Prostate gland (tissue), 2 donors: ENCODE measurements at regions not wholly inside any gene's neighbourhood (a gene's known extent, or its start where the extent isn't known, plus 50 kb on each side); places are given as distances from the start of the nearest gene placed in this dataset.

ENCODE experiments used
- DNase-seq: peaks from one replicate; pipeline ENCODE4 v3.0.0-alpha.2; 2019; ENCODE audit warnings: low spot score
- H3K27ac ChIP-seq, 2 donors: fragments of 200-600 bp; sonication (generic); 2 replicates each; pipeline ENCODE4 v1.5.1; 2017 to 2019
- H3K27me3 ChIP-seq: fragments of 200-600 bp; sonication (generic); replicated peaks from 2 replicates; pipeline ENCODE4 v1.5.1; 2019; ENCODE audit not compliant: insufficient read depth
- H3K36me3 ChIP-seq, 2 donors: fragments of 200-600 bp; sonication (generic); 1 replicate in 1 of 2; 2 replicates in 1 of 2; pipeline versions ENCODE4 v1.5.1 to v1.8.1; 2017 to 2019
- H3K4me1 ChIP-seq: fragments of 200-600 bp; sonication (generic); replicated peaks from 2 replicates; pipeline ENCODE4 v1.5.1; 2019
- H3K4me3 ChIP-seq, 2 donors: fragments of 200-600 bp; sonication (generic); 2 replicates each; pipeline ENCODE4 v1.5.1; 2017 to 2019
- H3K9me3 ChIP-seq: fragments of 200-600 bp; sonication (generic); 2 replicates; pipeline ENCODE4 v1.5.1; 2017
- CTCF ChIP-seq, 4 experiments: fragments of 200-600 bp in 2 of 4; fragments of 450-650 bp in 2 of 4; sonication (generic) in 2 of 4; IDR thresholded peaks; 1 replicate in 3 of 4; 2 replicates in 1 of 4; pipeline ENCODE4 v1.5.1; 2016 to 2019; ENCODE audit warnings: antibody characterized with exemption in 4 of 4, mild to moderate bottlenecking in 2 of 4, moderate library complexity in 2 of 4
- POLR2A ChIP-seq: fragments of 450-650 bp; IDR thresholded peaks from one replicate; pipeline ENCODE4 v1.6.1; 2016; ENCODE audit warnings: antibody characterized with exemption, mild to moderate bottlenecking
- POLR2AphosphoS5 ChIP-seq: sonication (generic); formaldehyde crosslinking; IDR thresholded peaks from one replicate; pipeline ENCODE4 v1.6.1; 2017; ENCODE audit warnings: antibody characterized with exemption
- WGBS: methylation state at CpG from one replicate; pipeline ENCODE4 v1.1.5; 2018; 5-methylcytosine and 5-hydroxymethylcytosine counted together
- intact Hi-C: fragments of 100-400 bp; cut with DNase I; formaldehyde crosslinking; loops from one replicate; pipeline ENCODE4 v1.14.2; 2022

- H3K27ac ChIP-seq = no peak overlapping the region
- intact Hi-C loops = no loop called here
- no peaks in the 10 kb centered on the region for H3K27me3 ChIP-seq
- no peak overlapping the region for H3K4me3 ChIP-seq
- WGBS = 75% methylated on average over 4 of the region's 4 CpGs
- DNase-seq = no peak
- no peak for TF ChIP-seq POLR2A
- no peak for TF ChIP-seq CTCF (IDR thresholded peaks at IDR 0.05)
- no peak for TF ChIP-seq POLR2AphosphoS5
- H3K9me3 ChIP-seq = no peaks in the 10 kb centered on the region
- H3K4me1 ChIP-seq = no peaks in the 10 kb centered on the region
- H3K36me3 ChIP-seq = no peaks in the 10 kb centered on the region
Measured at GRCh38 chr14:27184427-27184826, 586.6 kb upstream of the NOVA1 start.

GRCh38 chr14:27186048-27186447, 588.2 kb upstream of the NOVA1 start:
- Histone ChIP-seq H3K27me3 (no peaks in the 10 kb centered on the region), H3K9me3 (no peaks in the 10 kb centered on the region), H3K27ac (no peak overlapping the region), H3K36me3 (no peaks in the 10 kb centered on the region), H3K4me1 (no peaks in the 10 kb centered on the region), H3K4me3 (no peak overlapping the region)
- intact Hi-C loops = no loop called here
- no peak for DNase-seq
- TF ChIP-seq POLR2AphosphoS5 = no peak
- TF ChIP-seq POLR2A = no peak
- TF ChIP-seq CTCF (IDR thresholded peaks at IDR 0.05) = no peak
- 93% methylated on average over 1 of the region's 1 CpG for WGBS

DNA sequence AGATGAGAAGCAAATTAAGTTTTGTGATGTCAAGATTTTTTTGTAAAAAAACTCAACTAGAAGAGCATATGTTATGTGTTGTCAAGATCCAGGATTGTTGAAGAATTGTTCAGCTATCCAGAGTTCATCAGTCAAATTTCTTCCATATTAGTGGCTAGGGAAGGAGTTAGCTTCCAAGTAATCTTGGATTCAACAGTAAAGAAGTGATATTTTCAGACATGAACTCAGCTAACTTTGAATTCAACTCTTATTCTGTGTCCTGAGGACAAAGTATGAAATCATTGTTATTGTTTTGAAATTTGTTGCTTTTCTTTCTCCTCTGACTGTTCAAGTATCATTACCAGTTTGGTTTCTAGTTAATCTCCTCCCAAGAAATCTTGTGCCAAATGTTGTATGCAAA, 589.3 kb upstream of the NOVA1 start:
- DNase-seq = no peak
- Histone ChIP-seq H3K36me3 (no peaks in the 10 kb centered on the region), H3K27me3 (no peaks in the 10 kb centered on the region), H3K9me3 (no peaks in the 10 kb centered on the region), H3K27ac (no peak overlapping the region), H3K4me1 (no peaks in the 10 kb centered on the region), H3K4me3 (no peak overlapping the region)
- no peak for TF ChIP-seq CTCF (IDR thresholded peaks at IDR 0.05)
- no peak for TF ChIP-seq POLR2A
- TF ChIP-seq POLR2AphosphoS5 = no peak
- intact Hi-C loops = no loop called here

DNA sequence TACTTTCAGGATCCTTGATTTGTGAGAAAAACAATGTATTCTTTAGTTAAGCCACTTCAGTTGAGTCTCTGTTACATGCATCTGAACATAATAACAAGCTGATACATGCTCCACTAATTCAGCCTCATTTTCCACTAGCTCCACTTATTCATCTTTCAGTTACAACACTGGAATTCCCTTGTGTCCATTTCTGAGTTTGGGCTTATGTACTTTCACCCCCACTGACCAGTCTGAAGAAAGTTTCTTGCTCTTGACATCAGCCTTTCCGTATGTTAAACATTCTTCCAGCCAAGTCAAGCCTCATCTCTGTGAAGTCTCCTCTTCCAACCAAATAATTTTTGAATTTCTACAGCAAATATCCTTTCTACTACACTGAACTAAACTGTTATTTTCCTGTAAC, 592.5 kb upstream of the NOVA1 start:
- TF ChIP-seq POLR2AphosphoS5 (no peak), CTCF (IDR thresholded peaks at IDR 0.05) (no peak), POLR2A (no peak)
- Histone ChIP-seq H3K27ac (no peak overlapping the region), H3K4me1 (no peaks in the 10 kb centered on the region), H3K9me3 (no peaks in the 10 kb centered on the region), H3K36me3 (no peaks in the 10 kb centered on the region), H3K27me3 (no peaks in the 10 kb centered on the region), H3K4me3 (no peak overlapping the region)
- WGBS = 62% methylated on average over 1 of the region's 1 CpG
- DNase-seq = no peak
- intact Hi-C loops = no loop called here

DNA sequence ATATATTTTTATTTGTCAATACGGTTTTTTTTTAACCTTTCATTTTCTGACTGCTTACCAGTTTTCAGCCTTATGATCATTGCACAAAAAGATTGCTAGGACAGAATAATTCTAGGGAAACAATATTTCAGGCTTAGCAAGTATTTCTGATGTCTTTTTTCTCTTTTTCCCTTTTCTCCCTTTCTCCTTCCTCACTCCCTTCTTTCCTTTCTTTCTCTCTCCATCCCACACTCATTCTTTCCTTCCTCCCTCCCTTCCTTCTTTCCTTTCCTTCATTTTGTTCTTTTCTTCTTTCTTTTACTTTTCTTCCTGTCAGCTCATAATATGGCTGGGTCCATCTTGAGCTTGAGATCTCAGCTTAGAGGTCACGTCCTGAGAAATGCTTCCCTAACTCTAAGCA, 601.4 kb upstream of the NOVA1 start:
- TF ChIP-seq POLR2AphosphoS5 (no peak), CTCF (IDR thresholded peaks at IDR 0.05) (no peak), POLR2A (no peak)
- Histone ChIP-seq H3K9me3 (no peaks in the 10 kb centered on the region), H3K4me3 (no peak overlapping the region), H3K27me3 (no peaks in the 10 kb centered on the region), H3K27ac (no peak overlapping the region), H3K36me3 (no peaks in the 10 kb centered on the region), H3K4me1 (no peaks in the 10 kb centered on the region)
- intact Hi-C loops = no loop called here
- 43% methylated on average over 2 of the region's 2 CpGs for WGBS
- DNase-seq = no peak
